A549 (cell line): ENCODE measurements at regions not wholly inside any gene's neighbourhood (a gene's known extent, or its start where the extent isn't known, plus 50 kb on each side); places are given as distances from the start of the nearest gene placed in this dataset.
"Not testable (repeated sequence)": the region's sequence is repeated elsewhere in the genome, so short reads cannot be mapped to it uniquely, and the experiment has no call there.

ENCODE experiments used
- ATAC-seq, 2 experiments: fragments of 200-7000 bp in 1 of 2; fragments of >200 bp in 1 of 2; cut with Nextera tagmentation in 1 of 2; cut with Tn5 transposase in 1 of 2; 3 replicates each; pipeline versions ENCODE4 v1.8.0 to v1.9.1; 2018 to 2020; ENCODE audit warnings: mild to moderate bottlenecking in 1 of 2, moderate library complexity in 1 of 2
- CTCF ChIA-PET: fragments of 300-600 bp; sonication (Branson Sonifier 250); formaldehyde crosslinking; extraction: SDS; loops from one replicate; lab custom pipeline; 2021; ENCODE audit warnings: antibody characterized with exemption, inconsistent platforms; lab: Yijun Ruan, JAX
- POLR2A ChIA-PET: fragments of 350-600 bp; formaldehyde crosslinking; extraction: SDS; loops from one replicate; lab custom pipeline; 2021; ENCODE audit warnings: antibody characterized with exemption, inconsistent platforms; lab: Yijun Ruan, JAX
- DNase-seq, 2 experiments: peaks; one replicate each; pipeline versions ENCODE4 v3.0.0 to v3.0.0-alpha.2; 2011 to 2016; ENCODE audit warnings: low read depth in 1 of 2, low spot score in 1 of 2
- FAIRE-seq: peaks from 2 replicates; lab custom pipeline; 2011; peaks lifted over from hg19 to GRCh38; lab: Jason Lieb, UNC
- H3K27ac ChIP-seq, 2 experiments: fragments of >200 bp; sonication (Bioruptor Twin); formaldehyde crosslinking; 3 replicates each; pipeline ENCODE4 v1.5.1; 2016 to 2017
- H3K4me1 ChIP-seq: fragments of >200 bp; sonication (Bioruptor Twin); formaldehyde crosslinking; 3 replicates; pipeline ENCODE4 v1.6.1; 2016
- H3K4me2 ChIP-seq: fragments of >200 bp; sonication (Bioruptor Twin); formaldehyde crosslinking; 3 replicates; pipeline ENCODE4 v1.6.1; 2016
- H3K4me3 ChIP-seq: fragments of >200 bp; sonication (Bioruptor Twin); formaldehyde crosslinking; 3 replicates; pipeline ENCODE4 v1.5.1; 2016
- H3K9me3 ChIP-seq: fragments of >200 bp; sonication (Bioruptor Twin); formaldehyde crosslinking; 3 replicates; pipeline ENCODE4 v1.6.1; 2016
- ATOH8 ChIP-seq: fragments of 250-450 bp; sonication (Bioruptor Pico); IDR thresholded peaks from 2 replicates; pipeline ENCODE4 v1.5.0; 2020; ENCODE audit warnings: low read depth, mild to moderate bottlenecking, moderate library complexity
- BHLHE40 ChIP-seq: IDR thresholded peaks from 2 replicates; pipeline ENCODE4 v1.6.1; 2012; ENCODE audit warnings: low read depth, low read length, inconsistent platforms
- CBX2 ChIP-seq: fragments of 200-600 bp; sonication (generic); IDR thresholded peaks from 2 replicates; pipeline ENCODE4 v1.6.1; 2016; ENCODE audit warnings: low read depth, mild to moderate bottlenecking, borderline replicate concordance
- CHD2 ChIP-seq: fragments of 150-350 bp; IDR thresholded peaks from 2 replicates; pipeline ENCODE4 v1.6.1; 2014; ENCODE audit warnings: low read length; ENCODE audit not compliant: partially characterized antibody
- CHD4 ChIP-seq: fragments of 200-600 bp; sonication (generic); IDR thresholded peaks from 2 replicates; pipeline ENCODE4 v1.6.1; 2016; ENCODE audit warnings: antibody characterized with exemption, mild to moderate bottlenecking, borderline replicate concordance
- EHF ChIP-seq: fragments of 250-450 bp; sonication (Bioruptor Pico); IDR thresholded peaks from 2 replicates; pipeline ENCODE4 v1.5.0; 2020; ENCODE audit warnings: mild to moderate bottlenecking
- ELK1 ChIP-seq: fragments of 150-350 bp; IDR thresholded peaks from 2 replicates; pipeline ENCODE4 v1.6.1; 2014; ENCODE audit warnings: low read depth, mild to moderate bottlenecking, low read length
- ESRRA ChIP-seq: fragments of 150-350 bp; IDR thresholded peaks from 2 replicates; pipeline ENCODE4 v1.6.1; 2014; ENCODE audit warnings: mild to moderate bottlenecking, low read length, borderline replicate concordance
- FOSB ChIP-seq: fragments of 250-450 bp; sonication (Bioruptor Pico); IDR thresholded peaks from 2 replicates; pipeline ENCODE4 v1.5.0; 2020; ENCODE audit warnings: mild to moderate bottlenecking, moderate library complexity
- MAZ ChIP-seq: fragments of 150-350 bp; IDR thresholded peaks from 2 replicates; pipeline ENCODE4 v1.6.1; 2014; ENCODE audit warnings: antibody characterized with exemption, low read depth, low read length, borderline replicate concordance
- NFE2L2 ChIP-seq: fragments of 150-350 bp; conservative IDR thresholded peaks from 2 replicates; pipeline ENCODE4 v1.6.1; 2014; ENCODE audit warnings: low read length
- NR3C1 ChIP-seq: fragments of >200 bp; sonication (Bioruptor Twin); formaldehyde crosslinking; IDR thresholded peaks from 3 replicates; pipeline ENCODE4 v1.6.1; 2017
- PHF8 ChIP-seq: fragments of 200-600 bp; sonication (generic); IDR thresholded peaks from 2 replicates; pipeline ENCODE4 v1.6.1; 2016; ENCODE audit warnings: low read depth, mild to moderate bottlenecking, antibody characterized with exemption, moderate library complexity, borderline replicate concordance
- SMC3 ChIP-seq: fragments of >200 bp; sonication (Bioruptor Twin); formaldehyde crosslinking; IDR thresholded peaks from 3 replicates; pipeline ENCODE4 v1.6.1; 2018; ENCODE audit warnings: inconsistent platforms
- SREBF2 ChIP-seq: fragments of 450-650 bp; IDR thresholded peaks from 2 replicates; pipeline ENCODE4 v1.6.1; 2014; ENCODE audit warnings: mild to moderate bottlenecking, moderate library complexity
- USF2 ChIP-seq: fragments of 450-650 bp; IDR thresholded peaks from 2 replicates; pipeline ENCODE4 v1.6.1; 2014; ENCODE audit warnings: antibody characterized with exemption
- ZNF302 ChIP-seq: fragments of 250-450 bp; sonication (Bioruptor Pico); IDR thresholded peaks from 2 replicates; pipeline ENCODE4 v1.9.0; 2021; ENCODE audit warnings: inconsistent platforms, mild to moderate bottlenecking, moderate library complexity
- ZSCAN20 ChIP-seq: fragments of 250-450 bp; sonication (Bioruptor Pico); IDR thresholded peaks from 2 replicates; pipeline ENCODE4 v1.8.0; 2022; ENCODE audit warnings: mild to moderate bottlenecking, moderate library complexity
- WGBS: methylation state at CpG from one replicate; pipeline ENCODE4 v1.1.6; 2017; ENCODE audit errors: missing lambda C conversion rate; 5-methylcytosine and 5-hydroxymethylcytosine counted together
- TF ChIP-seq, protein P1 (sequence below): fragments of >200 bp; sonication (Bioruptor Twin); formaldehyde crosslinking; IDR thresholded peaks from 2 replicates; pipeline ENCODE4 v1.6.1; 2016
- TF ChIP-seq, protein P2 (sequence below): fragments of >200 bp; sonication (Bioruptor Twin); formaldehyde crosslinking; IDR thresholded peaks from 3 replicates; pipeline ENCODE4 v1.6.1; 2016
- TF ChIP-seq, protein P3 (sequence below): fragments of 250-450 bp; sonication (Bioruptor Pico); IDR thresholded peaks from 2 replicates; pipeline ENCODE4 v1.5.0; 2021; ENCODE audit warnings: mild to moderate bottlenecking, moderate library complexity, borderline replicate concordance

- TF ChIP-seq, protein P1, sequence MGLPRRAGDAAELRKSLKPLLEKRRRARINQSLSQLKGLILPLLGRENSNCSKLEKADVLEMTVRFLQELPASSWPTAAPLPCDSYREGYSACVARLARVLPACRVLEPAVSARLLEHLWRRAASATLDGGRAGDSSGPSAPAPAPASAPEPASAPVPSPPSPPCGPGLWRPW: no peak
- no peak for TF ChIP-seq CHD2
- no peak for TF ChIP-seq ESRRA
- no peak for TF ChIP-seq ZSCAN20
Measured at GRCh38 chr6:125647391-125647790, 102.0 kb upstream of the HEY2 start (continued).

DNA sequence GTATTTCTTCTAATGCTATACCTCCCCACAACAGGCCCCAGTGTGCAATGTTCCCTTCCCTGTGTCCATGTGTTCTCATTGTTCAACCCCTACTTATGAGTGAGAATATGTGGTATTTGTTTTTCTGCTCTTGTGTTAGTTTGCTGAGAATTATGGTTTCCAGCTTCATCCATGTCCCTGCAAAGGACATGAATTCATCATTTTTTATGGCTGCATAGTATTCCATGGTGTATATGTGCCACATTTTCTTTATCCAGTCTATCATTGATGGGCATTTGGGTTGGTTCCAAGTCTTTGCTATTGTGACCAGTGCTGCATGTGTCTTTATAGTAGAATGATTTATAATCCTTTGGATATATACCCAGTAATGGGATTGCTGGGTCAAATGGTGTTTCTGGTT lies 95.7 kb upstream of the HEY2 start:
- H3K4me3 ChIP-seq, H3K4me1 ChIP-seq, CTCF ChIA-PET, H3K4me2 ChIP-seq, DNase-seq, H3K27ac ChIP-seq, ATAC-seq, FAIRE-seq, POLR2A ChIA-PET, H3K9me3 ChIP-seq: not testable (repeated sequence)

DNA sequence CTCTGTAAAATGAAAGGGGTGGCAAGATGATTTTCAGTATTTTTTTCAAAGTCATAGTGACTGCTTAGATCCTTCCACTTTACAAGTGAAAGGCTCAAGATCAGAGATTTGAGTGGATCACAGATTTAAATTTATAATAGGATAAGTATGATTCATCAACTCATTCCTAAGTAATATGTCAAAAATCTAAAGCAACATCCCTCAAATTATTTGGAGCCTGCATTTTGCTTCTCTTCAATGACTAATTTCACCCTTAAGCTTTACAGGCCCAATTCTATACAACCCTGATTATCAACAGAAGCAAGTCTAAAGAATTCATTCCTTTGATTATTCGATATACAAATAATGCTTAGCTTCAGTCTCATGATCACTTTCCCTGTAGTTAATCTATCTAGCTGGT lies 93.9 kb upstream of the HEY2 start:
- Histone ChIP-seq H3K27ac (no peak overlapping the region), H3K4me1 (no peaks in the 10 kb centered on the region), H3K4me3 (no peak overlapping the region), H3K4me2 (no peak overlapping the region), H3K9me3 (no peaks in the 10 kb centered on the region)
- 18% methylated on average over 1 of the region's 1 CpG for WGBS
- POLR2A ChIA-PET: no interaction called here
- TF ChIP-seq ELK1 (no peak), EHF (CRISPR knock-in tag) (no peak), MAZ (no peak), ATOH8 (CRISPR knock-in tag) (no peak), USF2 (no peak), CBX2 (no peak), NFE2L2 (no peak), BHLHE40 (no peak), CHD4 (no peak), PHF8 (no peak), SMC3 (no peak), SREBF2 (no peak), ZNF302 (CRISPR knock-in tag) (no peak), FOSB (no peak), NR3C1 (no peak)
- TF ChIP-seq, protein P2, sequence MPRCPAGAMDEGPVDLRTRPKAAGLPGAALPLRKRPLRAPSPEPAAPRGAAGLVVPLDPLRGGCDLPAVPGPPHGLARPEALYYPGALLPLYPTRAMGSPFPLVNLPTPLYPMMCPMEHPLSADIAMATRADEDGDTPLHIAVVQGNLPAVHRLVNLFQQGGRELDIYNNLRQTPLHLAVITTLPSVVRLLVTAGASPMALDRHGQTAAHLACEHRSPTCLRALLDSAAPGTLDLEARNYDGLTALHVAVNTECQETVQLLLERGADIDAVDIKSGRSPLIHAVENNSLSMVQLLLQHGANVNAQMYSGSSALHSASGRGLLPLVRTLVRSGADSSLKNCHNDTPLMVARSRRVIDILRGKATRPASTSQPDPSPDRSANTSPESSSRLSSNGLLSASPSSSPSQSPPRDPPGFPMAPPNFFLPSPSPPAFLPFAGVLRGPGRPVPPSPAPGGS: no peak
- TF ChIP-seq, protein P3, sequence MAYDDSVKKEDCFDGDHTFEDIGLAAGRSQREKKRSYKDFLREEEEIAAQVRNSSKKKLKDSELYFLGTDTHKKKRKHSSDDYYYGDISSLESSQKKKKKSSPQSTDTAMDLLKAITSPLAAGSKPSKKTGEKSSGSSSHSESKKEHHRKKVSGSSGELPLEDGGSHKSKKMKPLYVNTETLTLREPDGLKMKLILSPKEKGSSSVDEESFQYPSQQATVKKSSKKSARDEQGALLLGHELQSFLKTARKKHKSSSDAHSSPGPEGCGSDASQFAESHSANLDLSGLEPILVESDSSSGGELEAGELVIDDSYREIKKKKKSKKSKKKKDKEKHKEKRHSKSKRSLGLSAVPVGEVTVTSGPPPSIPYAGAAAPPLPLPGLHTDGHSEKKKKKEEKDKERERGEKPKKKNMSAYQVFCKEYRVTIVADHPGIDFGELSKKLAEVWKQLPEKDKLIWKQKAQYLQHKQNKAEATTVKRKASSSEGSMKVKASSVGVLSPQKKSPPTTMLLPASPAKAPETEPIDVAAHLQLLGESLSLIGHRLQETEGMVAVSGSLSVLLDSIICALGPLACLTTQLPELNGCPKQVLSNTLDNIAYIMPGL: no peak
- TF ChIP-seq, protein P1: no peak
- no peak for FAIRE-seq
- no peak for ATAC-seq
- CTCF ChIA-PET: no interaction called here
- DNase-seq: no peak
